GM12878 (cell line): ENCODE measurements at regions not wholly inside any gene's neighbourhood (a gene's known extent, or its start where the extent isn't known, plus 50 kb on each side); places are given as distances from the start of the nearest gene placed in this dataset.

Experiments used
- EZH2 ChIP-seq: IDR thresholded peaks from 2 replicates; pipeline ENCODE4 v1.6.1; 2012; ENCODE audit warnings: low read depth, mild to moderate bottlenecking, control low read depth, inconsistent platforms, low read length, borderline replicate concordance; ENCODE audit not compliant: control insufficient read depth
- MTA3 ChIP-seq: IDR thresholded peaks from 2 replicates; pipeline ENCODE4 v1.6.1; 2012; ENCODE audit warnings: low read length, inconsistent platforms, borderline replicate concordance
- NBN ChIP-seq: fragments of 450-650 bp; IDR thresholded peaks from 2 replicates; pipeline ENCODE4 v1.6.1; 2016
- POLR2A ChIP-seq: IDR thresholded peaks from 2 replicates; pipeline ENCODE4 v1.6.1; 2011; ENCODE audit warnings: low read depth, mild to moderate bottlenecking, low read length
- ZBTB33 ChIP-seq: fragments of 450-650 bp; IDR thresholded peaks from 2 replicates; pipeline ENCODE4 v1.6.1; 2017; ENCODE audit warnings: mild to moderate bottlenecking

- TF ChIP-seq POLR2A, result no peak
- TF ChIP-seq NBN, result no peak
- TF ChIP-seq EZH2, result no peak
- no peak for TF ChIP-seq MTA3
- TF ChIP-seq ZBTB33, result no peak
These were observed 162.9 kb downstream of the ZDHHC21 start for GRCh38 chr9:14530366-14530765.
